ENCODE measurements at regions not wholly inside any gene's neighbourhood (a gene's known extent, or its start where the extent isn't known, plus 50 kb on each side); places are given as distances from the start of the nearest gene placed in this dataset.

DNA sequence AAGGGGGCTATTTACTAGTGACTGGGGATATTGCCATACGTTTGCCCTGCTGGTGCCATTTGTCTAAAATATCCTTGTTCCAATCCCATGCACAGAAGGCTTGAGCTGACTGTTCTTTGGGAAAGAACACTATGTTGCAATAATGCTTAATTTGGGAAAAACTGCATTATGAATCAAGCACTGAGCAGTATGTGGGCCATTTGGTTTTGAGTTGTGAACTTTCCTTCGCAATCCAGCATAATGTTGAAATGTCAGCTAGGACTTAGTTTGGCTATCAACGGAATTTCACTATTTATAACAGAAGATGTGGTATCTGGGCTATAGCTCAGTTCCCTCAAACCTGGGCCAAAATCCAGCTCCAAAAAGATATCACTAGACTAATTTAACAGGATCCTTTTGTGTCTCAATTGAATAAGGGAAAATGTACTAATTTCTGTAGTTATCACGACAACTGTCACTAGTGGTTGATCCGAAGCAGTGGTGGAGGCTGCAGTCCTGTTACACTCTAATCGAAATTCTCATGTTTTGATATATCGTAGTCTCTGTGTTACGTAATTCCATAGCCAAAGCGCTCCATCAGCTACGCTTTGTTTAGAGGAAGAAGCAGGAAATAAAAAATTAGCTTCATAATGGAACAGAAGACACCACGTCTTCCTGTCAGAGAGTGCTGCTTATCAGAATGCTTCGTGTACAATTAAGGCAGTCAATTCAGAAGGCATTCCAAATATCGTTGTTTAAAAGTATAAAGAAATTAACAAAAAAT is 686.8 kb upstream of the SALL3 start:
- Histone ChIP-seq H2AFZ (ENCODE audit: low read depth, low read length) (no peak overlapping the region), H3K27ac (ENCODE audit: low read length) (no peak overlapping the region), H3K4me3 (ENCODE audit: low read length) (no peak overlapping the region), H3F3A (ENCODE audit: insufficient read depth, low read length, poor library complexity, severe bottlenecking) (no peaks in the 10 kb centered on the region), H3K79me2 (replicated peaks; ENCODE audit: insufficient read depth, low read length) (no peaks in the 10 kb centered on the region), H3K9ac (ENCODE audit: low read length) (no peak overlapping the region), H3K4me2 (ENCODE audit: low read length) (no peak overlapping the region), H3K27me3 (ENCODE audit: insufficient read depth, low read depth, low read length) (no peaks in the 10 kb centered on the region), H3K9me2 (ENCODE audit: insufficient read depth, low read length) (no peaks in the 10 kb centered on the region), H4K20me1 (ENCODE audit: insufficient read depth) (no peaks in the 10 kb centered on the region), H3K36me3 (ENCODE audit: insufficient read depth, low read length) (no peaks in the 10 kb centered on the region), H3K9me3 (ENCODE audit: low read length) (no peaks in the 10 kb centered on the region)
- TF ChIP-seq SMC3 (conservative IDR thresholded peaks at IDR 0.05; ENCODE audit: poor library complexity), result no peak

GRCh38 chr18:78293540-78293939 is 686.1 kb upstream of the SALL3 start:
- no peak overlapping the region for H3K27ac ChIP-seq (ENCODE audit: low read length)
- H3K4me3 ChIP-seq (ENCODE audit: low read length), result no peak overlapping the region
- no peak overlapping the region for H3K9ac ChIP-seq (ENCODE audit: low read length)
- no peaks in the 10 kb centered on the region for H3K9me2 ChIP-seq (ENCODE audit: insufficient read depth, low read length)
- no peaks in the 10 kb centered on the region for H3K9me3 ChIP-seq (ENCODE audit: low read length)
- no peak overlapping the region for H3K4me2 ChIP-seq (ENCODE audit: low read length)
- no peaks in the 10 kb centered on the region for H3K79me2 ChIP-seq (replicated peaks; ENCODE audit: insufficient read depth, low read length)
- no peaks in the 10 kb centered on the region for H3K36me3 ChIP-seq (ENCODE audit: insufficient read depth, low read length)
- H2AFZ ChIP-seq (ENCODE audit: low read depth, low read length), result no peak overlapping the region
- no peak for TF ChIP-seq RAD21 (conservative IDR thresholded peaks at IDR 0.05)
- TF ChIP-seq EZH2 (IDR thresholded peaks at IDR 0.05; ENCODE audit: borderline replicate concordance, insufficient read depth, low read length, poor library complexity, severe bottlenecking), result no peak
- TF ChIP-seq MXI1 (conservative IDR thresholded peaks at IDR 0.05; ENCODE audit: poor library complexity, severe bottlenecking), result no peak
- H4K20me1 ChIP-seq (ENCODE audit: insufficient read depth), result no peaks in the 10 kb centered on the region
- no peaks in the 10 kb centered on the region for H3K27me3 ChIP-seq (ENCODE audit: insufficient read depth, low read depth, low read length)
- H3F3A ChIP-seq (ENCODE audit: insufficient read depth, low read length, poor library complexity, severe bottlenecking), result no peaks in the 10 kb centered on the region

GRCh38 chr18:78293940-78294541 is 685.6 kb upstream of the SALL3 start:
- Histone ChIP-seq H3K4me2 (ENCODE audit: low read length) (no peak overlapping the region), H3K27me3 (ENCODE audit: insufficient read depth, low read depth, low read length) (no peaks in the 10 kb centered on the region), H3K36me3 (ENCODE audit: insufficient read depth, low read length) (no peaks in the 10 kb centered on the region), H2AFZ (ENCODE audit: low read depth, low read length) (no peak overlapping the region), H4K20me1 (ENCODE audit: insufficient read depth) (no peaks in the 10 kb centered on the region), H3K9ac (ENCODE audit: low read length) (no peak overlapping the region), H3K9me2 (ENCODE audit: insufficient read depth, low read length) (no peaks in the 10 kb centered on the region), H3K27ac (ENCODE audit: low read length) (no peak overlapping the region), H3F3A (ENCODE audit: insufficient read depth, low read length, poor library complexity, severe bottlenecking) (no peaks in the 10 kb centered on the region), H3K9me3 (ENCODE audit: low read length) (no peaks in the 10 kb centered on the region), H3K4me3 (ENCODE audit: low read length) (no peak overlapping the region), H3K79me2 (replicated peaks; ENCODE audit: insufficient read depth, low read length) (no peaks in the 10 kb centered on the region)
- TF ChIP-seq EZH2 (IDR thresholded peaks at IDR 0.05; ENCODE audit: borderline replicate concordance, insufficient read depth, low read length, poor library complexity, severe bottlenecking) (no peak), EP300 (conservative IDR thresholded peaks at IDR 0.05; ENCODE audit: poor library complexity, severe bottlenecking) (no peak), POLR2AphosphoS5 (IDR thresholded peaks at IDR 0.05) (no peak), SMC3 (conservative IDR thresholded peaks at IDR 0.05; ENCODE audit: poor library complexity) (no peak), RAD21 (conservative IDR thresholded peaks at IDR 0.05) (no peak), TAF1 (IDR thresholded peaks at IDR 0.05; ENCODE audit: low read depth) (no peak), MXI1 (conservative IDR thresholded peaks at IDR 0.05; ENCODE audit: poor library complexity, severe bottlenecking) (no peak)
- TF ChIP-seq, protein P1, sequence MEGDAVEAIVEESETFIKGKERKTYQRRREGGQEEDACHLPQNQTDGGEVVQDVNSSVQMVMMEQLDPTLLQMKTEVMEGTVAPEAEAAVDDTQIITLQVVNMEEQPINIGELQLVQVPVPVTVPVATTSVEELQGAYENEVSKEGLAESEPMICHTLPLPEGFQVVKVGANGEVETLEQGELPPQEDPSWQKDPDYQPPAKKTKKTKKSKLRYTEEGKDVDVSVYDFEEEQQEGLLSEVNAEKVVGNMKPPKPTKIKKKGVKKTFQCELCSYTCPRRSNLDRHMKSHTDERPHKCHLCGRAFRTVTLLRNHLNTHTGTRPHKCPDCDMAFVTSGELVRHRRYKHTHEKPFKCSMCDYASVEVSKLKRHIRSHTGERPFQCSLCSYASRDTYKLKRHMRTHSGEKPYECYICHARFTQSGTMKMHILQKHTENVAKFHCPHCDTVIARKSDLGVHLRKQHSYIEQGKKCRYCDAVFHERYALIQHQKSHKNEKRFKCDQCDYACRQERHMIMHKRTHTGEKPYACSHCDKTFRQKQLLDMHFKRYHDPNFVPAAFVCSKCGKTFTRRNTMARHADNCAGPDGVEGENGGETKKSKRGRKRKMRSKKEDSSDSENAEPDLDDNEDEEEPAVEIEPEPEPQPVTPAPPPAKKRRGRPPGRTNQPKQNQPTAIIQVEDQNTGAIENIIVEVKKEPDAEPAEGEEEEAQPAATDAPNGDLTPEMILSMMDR (IDR thresholded peaks at IDR 0.05; ENCODE audit: poor library complexity, severe bottlenecking), result no peak
- TF ChIP-seq, protein P2, sequence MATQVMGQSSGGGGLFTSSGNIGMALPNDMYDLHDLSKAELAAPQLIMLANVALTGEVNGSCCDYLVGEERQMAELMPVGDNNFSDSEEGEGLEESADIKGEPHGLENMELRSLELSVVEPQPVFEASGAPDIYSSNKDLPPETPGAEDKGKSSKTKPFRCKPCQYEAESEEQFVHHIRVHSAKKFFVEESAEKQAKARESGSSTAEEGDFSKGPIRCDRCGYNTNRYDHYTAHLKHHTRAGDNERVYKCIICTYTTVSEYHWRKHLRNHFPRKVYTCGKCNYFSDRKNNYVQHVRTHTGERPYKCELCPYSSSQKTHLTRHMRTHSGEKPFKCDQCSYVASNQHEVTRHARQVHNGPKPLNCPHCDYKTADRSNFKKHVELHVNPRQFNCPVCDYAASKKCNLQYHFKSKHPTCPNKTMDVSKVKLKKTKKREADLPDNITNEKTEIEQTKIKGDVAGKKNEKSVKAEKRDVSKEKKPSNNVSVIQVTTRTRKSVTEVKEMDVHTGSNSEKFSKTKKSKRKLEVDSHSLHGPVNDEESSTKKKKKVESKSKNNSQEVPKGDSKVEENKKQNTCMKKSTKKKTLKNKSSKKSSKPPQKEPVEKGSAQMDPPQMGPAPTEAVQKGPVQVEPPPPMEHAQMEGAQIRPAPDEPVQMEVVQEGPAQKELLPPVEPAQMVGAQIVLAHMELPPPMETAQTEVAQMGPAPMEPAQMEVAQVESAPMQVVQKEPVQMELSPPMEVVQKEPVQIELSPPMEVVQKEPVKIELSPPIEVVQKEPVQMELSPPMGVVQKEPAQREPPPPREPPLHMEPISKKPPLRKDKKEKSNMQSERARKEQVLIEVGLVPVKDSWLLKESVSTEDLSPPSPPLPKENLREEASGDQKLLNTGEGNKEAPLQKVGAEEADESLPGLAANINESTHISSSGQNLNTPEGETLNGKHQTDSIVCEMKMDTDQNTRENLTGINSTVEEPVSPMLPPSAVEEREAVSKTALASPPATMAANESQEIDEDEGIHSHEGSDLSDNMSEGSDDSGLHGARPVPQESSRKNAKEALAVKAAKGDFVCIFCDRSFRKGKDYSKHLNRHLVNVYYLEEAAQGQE (IDR thresholded peaks at IDR 0.05; ENCODE audit: borderline replicate concordance), result no peak
